Uterus (tissue), 3 donors: ENCODE measurements at regions not wholly inside any gene's neighbourhood (a gene's known extent, or its start where the extent isn't known, plus 50 kb on each side); places are given as distances from the start of the nearest gene placed in this dataset.

ENCODE experiments used
- DNase-seq, 2 donors: peaks; one replicate each; pipeline ENCODE4 v3.0.0-alpha.2; 2019 to 2020
- H3K27ac ChIP-seq, 2 donors: fragments of 200-600 bp; sonication (generic); 1 replicate in 1 of 2; 2 replicates in 1 of 2; pipeline ENCODE4 v1.5.1; 2016 to 2018
- H3K27me3 ChIP-seq, 2 donors: fragments of 200-600 bp; sonication (generic); one replicate each; pipeline ENCODE4 v1.5.1; 2018 to 2019; ENCODE audit warnings: control low read depth in 1 of 2
- H3K36me3 ChIP-seq, 2 donors: fragments of 200-600 bp; sonication (generic); one replicate each; pipeline ENCODE4 v1.5.1; 2019; ENCODE audit warnings: control low read depth in 1 of 2
- H3K4me1 ChIP-seq, 2 donors: fragments of 200-600 bp; sonication (generic); one replicate each; pipeline ENCODE4 v1.5.1; 2018 to 2019; ENCODE audit warnings: control low read depth in 1 of 2
- H3K4me3 ChIP-seq, 2 donors: fragments of 200-600 bp; sonication (generic); 1 replicate in 1 of 2; 2 replicates in 1 of 2; pipeline ENCODE4 v1.5.1; 2018 to 2019; ENCODE audit warnings: mild to moderate bottlenecking in 1 of 2
- H3K9me3 ChIP-seq, 2 donors: fragments of 200-600 bp; sonication (generic); one replicate each; pipeline ENCODE4 v1.5.1; 2019; ENCODE audit warnings: control low read depth in 1 of 2
- POLR2A ChIP-seq, 2 donors: fragments of 450-650 bp; IDR thresholded peaks; one replicate each; pipeline ENCODE4 v1.6.1; 2016; ENCODE audit warnings: antibody characterized with exemption in 2 of 2, mild to moderate bottlenecking in 1 of 2, moderate library complexity in 1 of 2
- intact Hi-C: fragments of 100-400 bp; cut with DNase I; formaldehyde crosslinking; loops from one replicate; pipeline ENCODE4 v1.15.1; 2023; ENCODE audit warnings: low total_unique reads
- TF ChIP-seq, protein P1 (sequence below), 4 experiments: fragments of 200-600 bp in 2 of 4; fragments of 450-650 bp in 2 of 4; sonication (generic) in 2 of 4; IDR thresholded peaks; one replicate each; pipeline ENCODE4 v1.5.1; 2016 to 2019; ENCODE audit warnings: antibody characterized with exemption in 4 of 4, mild to moderate bottlenecking in 2 of 4, moderate library complexity in 1 of 4
- donor health status: DM: yes; HTN: yes; CAD: no.

- Histone ChIP-seq H3K4me1 (no peaks in the 10 kb centered on the region), H3K9me3 (no peaks in the 10 kb centered on the region), H3K36me3 (no peaks in the 10 kb centered on the region), H3K4me3 (no peak overlapping the region), H3K27me3 (no peaks in the 10 kb centered on the region), H3K27ac (no peak overlapping the region)
- DNase-seq = no peak
- intact Hi-C loops = no loop called here
- TF ChIP-seq, protein P1, sequence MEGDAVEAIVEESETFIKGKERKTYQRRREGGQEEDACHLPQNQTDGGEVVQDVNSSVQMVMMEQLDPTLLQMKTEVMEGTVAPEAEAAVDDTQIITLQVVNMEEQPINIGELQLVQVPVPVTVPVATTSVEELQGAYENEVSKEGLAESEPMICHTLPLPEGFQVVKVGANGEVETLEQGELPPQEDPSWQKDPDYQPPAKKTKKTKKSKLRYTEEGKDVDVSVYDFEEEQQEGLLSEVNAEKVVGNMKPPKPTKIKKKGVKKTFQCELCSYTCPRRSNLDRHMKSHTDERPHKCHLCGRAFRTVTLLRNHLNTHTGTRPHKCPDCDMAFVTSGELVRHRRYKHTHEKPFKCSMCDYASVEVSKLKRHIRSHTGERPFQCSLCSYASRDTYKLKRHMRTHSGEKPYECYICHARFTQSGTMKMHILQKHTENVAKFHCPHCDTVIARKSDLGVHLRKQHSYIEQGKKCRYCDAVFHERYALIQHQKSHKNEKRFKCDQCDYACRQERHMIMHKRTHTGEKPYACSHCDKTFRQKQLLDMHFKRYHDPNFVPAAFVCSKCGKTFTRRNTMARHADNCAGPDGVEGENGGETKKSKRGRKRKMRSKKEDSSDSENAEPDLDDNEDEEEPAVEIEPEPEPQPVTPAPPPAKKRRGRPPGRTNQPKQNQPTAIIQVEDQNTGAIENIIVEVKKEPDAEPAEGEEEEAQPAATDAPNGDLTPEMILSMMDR (IDR thresholded peaks at IDR 0.05) = peak in 3 of 4 experiments; percentile 12 to 20 (median 18)
- no peak for TF ChIP-seq POLR2A (IDR thresholded peaks at IDR 0.05)
Observed at GRCh38 chr21:14737922-14738321, 191.8 kb upstream of the SAMSN1 start.

DNA sequence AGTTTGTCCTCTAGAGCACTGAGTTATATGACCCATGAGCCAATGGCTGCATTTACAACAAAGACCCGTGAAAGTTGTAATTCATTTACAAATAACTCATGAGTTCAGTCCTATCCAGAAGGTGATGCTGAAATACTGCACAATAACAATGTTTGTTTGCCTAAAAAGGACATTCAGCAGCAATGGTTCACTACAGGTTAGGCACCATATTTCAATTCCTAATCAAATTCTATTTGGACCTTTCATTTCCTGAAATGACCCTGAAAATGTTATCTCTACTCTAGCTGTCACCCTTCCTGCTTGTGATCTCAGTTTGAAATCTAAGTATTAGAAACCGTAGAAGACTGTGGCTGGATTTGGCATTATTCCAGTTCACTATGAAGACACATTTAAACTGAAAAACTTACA, 191.2 kb upstream of the SAMSN1 start:
- Histone ChIP-seq H3K9me3 (no peaks in the 10 kb centered on the region), H3K4me1 (no peaks in the 10 kb centered on the region), H3K4me3 (no peak overlapping the region), H3K27ac (no peak overlapping the region), H3K27me3 (no peaks in the 10 kb centered on the region), H3K36me3 (no peaks in the 10 kb centered on the region)
- intact Hi-C loops = no loop called here
- no peak for DNase-seq
- TF ChIP-seq POLR2A (IDR thresholded peaks at IDR 0.05) = no peak
- TF ChIP-seq, protein P1 (IDR thresholded peaks at IDR 0.05) = no peak

DNA sequence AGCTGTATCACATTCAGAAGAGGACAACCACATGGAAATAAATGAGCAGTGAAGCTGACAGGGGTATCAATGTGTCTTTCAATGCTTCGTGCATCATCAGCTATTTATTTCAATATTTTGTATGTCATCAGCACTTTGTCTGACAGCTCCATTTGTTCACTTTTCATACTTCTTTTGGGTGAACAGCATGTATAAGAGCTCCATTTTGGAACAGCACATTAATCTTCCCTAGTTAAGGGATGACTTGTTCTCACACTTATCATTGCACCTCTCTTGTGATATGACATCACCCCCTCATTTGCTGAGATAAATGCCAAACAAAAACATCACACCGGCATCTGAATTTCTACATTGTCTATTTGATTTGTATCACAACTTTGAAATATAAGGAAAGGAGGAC, 190.6 kb upstream of the SAMSN1 start:
- no peaks in the 10 kb centered on the region for H3K9me3 ChIP-seq
- no peaks in the 10 kb centered on the region for H3K36me3 ChIP-seq
- intact Hi-C loops = no loop called here
- H3K4me3 ChIP-seq = no peak overlapping the region
- no peaks in the 10 kb centered on the region for H3K27me3 ChIP-seq
- no peaks in the 10 kb centered on the region for H3K4me1 ChIP-seq
- H3K27ac ChIP-seq = no peak overlapping the region
- no peak for DNase-seq
- TF ChIP-seq POLR2A (IDR thresholded peaks at IDR 0.05) = no peak
- TF ChIP-seq, protein P1 (IDR thresholded peaks at IDR 0.05) = no peak

DNA sequence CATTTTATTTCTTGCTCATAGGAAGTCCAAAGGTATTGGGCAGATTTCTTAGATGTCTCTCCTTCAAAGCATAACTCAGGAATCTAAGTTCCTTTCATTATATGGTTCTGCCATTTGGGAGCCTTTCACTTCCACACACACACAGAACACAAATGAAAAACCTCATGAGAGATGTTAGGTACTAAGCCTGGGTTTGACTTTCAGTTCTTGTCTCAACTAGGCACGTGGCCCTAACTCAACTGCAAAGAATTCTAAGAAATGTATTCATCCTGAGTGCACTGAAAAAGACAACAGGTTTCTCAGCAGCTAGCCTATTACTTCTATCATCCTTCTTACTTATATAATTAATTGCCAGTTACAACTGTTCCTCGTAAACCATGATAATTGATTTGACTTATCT, 190.0 kb upstream of the SAMSN1 start:
- Histone ChIP-seq H3K27ac (no peak overlapping the region), H3K27me3 (no peaks in the 10 kb centered on the region), H3K4me1 (no peaks in the 10 kb centered on the region), H3K36me3 (no peaks in the 10 kb centered on the region), H3K4me3 (no peak overlapping the region), H3K9me3 (no peaks in the 10 kb centered on the region)
- intact Hi-C loops = no loop called here
- TF ChIP-seq, protein P1 (IDR thresholded peaks at IDR 0.05) = no peak
- TF ChIP-seq POLR2A (IDR thresholded peaks at IDR 0.05) = no peak
- DNase-seq = no peak

GRCh38 chr21:14734833-14735232, 188.7 kb upstream of the SAMSN1 start:
- no peak overlapping the region for H3K4me3 ChIP-seq

More at GRCh38 chr21:14734833-14735232, 188.7 kb upstream of the SAMSN1 start:
- no peak for DNase-seq
- Histone ChIP-seq H3K4me1 (no peaks in the 10 kb centered on the region), H3K9me3 (no peaks in the 10 kb centered on the region), H3K27me3 (no peaks in the 10 kb centered on the region), H3K36me3 (no peaks in the 10 kb centered on the region), H3K27ac (no peak overlapping the region)
- intact Hi-C loops = no loop called here
- TF ChIP-seq, protein P1 (IDR thresholded peaks at IDR 0.05) = no peak
- TF ChIP-seq POLR2A (IDR thresholded peaks at IDR 0.05) = no peak
